ENCODE measurements at regions not wholly inside any gene's neighbourhood (a gene's known extent, or its start where the extent isn't known, plus 50 kb on each side); places are given as distances from the start of the nearest gene placed in this dataset.

GRCh38 chr9:119523508-119523907 is 154.3 kb upstream of the BRINP1 start:
- TF ChIP-seq EZH2phosphoT487 (IDR thresholded peaks at IDR 0.05; ENCODE audit: low read length) = no peak
- no peak for TF ChIP-seq CTCF (IDR thresholded peaks at IDR 0.05; ENCODE audit: low read length)
- no peak for TF ChIP-seq EZH2 (optimal IDR thresholded peaks at IDR 0.05; ENCODE audit: low read depth, low read length)
- H3K79me2 ChIP-seq (ENCODE audit: low read length) = no peaks in the 10 kb centered on the region
- H3K4me1 ChIP-seq (ENCODE audit: low read length) = no peaks in the 10 kb centered on the region
- no peaks in the 10 kb centered on the region for H4K20me1 ChIP-seq (ENCODE audit: insufficient read depth, low read length)
- H3K9me2 ChIP-seq (replicated peaks; ENCODE audit: insufficient read depth, low read length) = no peaks in the 10 kb centered on the region
- no peak for DNase-seq
- H2AFZ ChIP-seq (ENCODE audit: low read length) = no peak overlapping the region
- H3K9me3 ChIP-seq (replicated peaks; ENCODE audit: insufficient read depth, low read length) = no peaks in the 10 kb centered on the region
- no peaks in the 10 kb centered on the region for H3F3A ChIP-seq (ENCODE audit: insufficient read depth, low read length)
- no peaks in the 10 kb centered on the region for H3K27me3 ChIP-seq (replicated peaks; ENCODE audit: insufficient read depth, low read length)
- no peak overlapping the region for H3K9ac ChIP-seq (ENCODE audit: low read length)
- H3K36me3 ChIP-seq (replicated peaks; ENCODE audit: insufficient read depth, low read length) = no peaks in the 10 kb centered on the region
- H3K4me3 ChIP-seq (ENCODE audit: low read length) = no peak overlapping the region
- H3K27ac ChIP-seq (ENCODE audit: low read length) = no peak overlapping the region
- H3K4me2 ChIP-seq (ENCODE audit: low read depth, low read length) = no peak overlapping the region

GRCh38 chr9:119522381-119522780 is 153.1 kb upstream of the BRINP1 start:
- no peaks in the 10 kb centered on the region for H3K9me3 ChIP-seq (replicated peaks; ENCODE audit: insufficient read depth, low read length)
- no peaks in the 10 kb centered on the region for H3K79me2 ChIP-seq (ENCODE audit: low read length)
- no peaks in the 10 kb centered on the region for H3K9me2 ChIP-seq (replicated peaks; ENCODE audit: insufficient read depth, low read length)
- no peaks in the 10 kb centered on the region for H4K20me1 ChIP-seq (ENCODE audit: insufficient read depth, low read length)
- DNase-seq = no peak
- H3F3A ChIP-seq (ENCODE audit: insufficient read depth, low read length) = no peaks in the 10 kb centered on the region
- H3K4me3 ChIP-seq (ENCODE audit: low read length) = no peak overlapping the region
- H3K27me3 ChIP-seq (replicated peaks; ENCODE audit: insufficient read depth, low read length) = no peaks in the 10 kb centered on the region
- no peak overlapping the region for H3K27ac ChIP-seq (ENCODE audit: low read length)
- TF ChIP-seq EZH2phosphoT487 (IDR thresholded peaks at IDR 0.05; ENCODE audit: low read length) = no peak
- no peak for TF ChIP-seq EZH2 (optimal IDR thresholded peaks at IDR 0.05; ENCODE audit: low read depth, low read length)
- no peak overlapping the region for H2AFZ ChIP-seq (ENCODE audit: low read length)
- no peaks in the 10 kb centered on the region for H3K36me3 ChIP-seq (replicated peaks; ENCODE audit: insufficient read depth, low read length)
- no peaks in the 10 kb centered on the region for H3K4me1 ChIP-seq (ENCODE audit: low read length)
- no peak overlapping the region for H3K4me2 ChIP-seq (ENCODE audit: low read depth, low read length)
- H3K9ac ChIP-seq (ENCODE audit: low read length) = no peak overlapping the region

- no peaks in the 10 kb centered on the region for H3K9me3 ChIP-seq (replicated peaks; ENCODE audit: insufficient read depth, low read length)
- no peaks in the 10 kb centered on the region for H3K4me1 ChIP-seq (ENCODE audit: low read length)
- no peak overlapping the region for H2AFZ ChIP-seq (ENCODE audit: low read length)
- no peaks in the 10 kb centered on the region for H3K9me2 ChIP-seq (replicated peaks; ENCODE audit: insufficient read depth, low read length)
- no peak overlapping the region for H3K4me2 ChIP-seq (ENCODE audit: low read depth, low read length)
- DNase-seq = no peak
- H3K4me3 ChIP-seq (ENCODE audit: low read length) = no peak overlapping the region
- H3K27me3 ChIP-seq (replicated peaks; ENCODE audit: insufficient read depth, low read length) = no peaks in the 10 kb centered on the region
- H3K9ac ChIP-seq (ENCODE audit: low read length) = no peak overlapping the region
- no peaks in the 10 kb centered on the region for H3K36me3 ChIP-seq (replicated peaks; ENCODE audit: insufficient read depth, low read length)
- H3F3A ChIP-seq (ENCODE audit: insufficient read depth, low read length) = no peaks in the 10 kb centered on the region
- H3K27ac ChIP-seq (ENCODE audit: low read length) = no peak overlapping the region
- TF ChIP-seq EZH2phosphoT487 (IDR thresholded peaks at IDR 0.05; ENCODE audit: low read length) (no peak), EZH2 (optimal IDR thresholded peaks at IDR 0.05; ENCODE audit: low read depth, low read length) (no peak), CTCF (IDR thresholded peaks at IDR 0.05; ENCODE audit: low read length) (no peak)
- H4K20me1 ChIP-seq (ENCODE audit: insufficient read depth, low read length) = no peaks in the 10 kb centered on the region
- H3K79me2 ChIP-seq (ENCODE audit: low read length) = no peaks in the 10 kb centered on the region
Measured at GRCh38 chr9:119509291-119509905, 140.2 kb upstream of the BRINP1 start.

- no peak overlapping the region for H3K9ac ChIP-seq (ENCODE audit: low read length)
- DNase-seq = no peak
- H3K9me2 ChIP-seq (replicated peaks; ENCODE audit: insufficient read depth, low read length) = no peaks in the 10 kb centered on the region
- H3K27me3 ChIP-seq (replicated peaks; ENCODE audit: insufficient read depth, low read length) = no peaks in the 10 kb centered on the region
- H3K4me1 ChIP-seq (ENCODE audit: low read length) = no peaks in the 10 kb centered on the region
- TF ChIP-seq CTCF (IDR thresholded peaks at IDR 0.05; ENCODE audit: low read length) = no peak
- TF ChIP-seq EZH2 (optimal IDR thresholded peaks at IDR 0.05; ENCODE audit: low read depth, low read length) = no peak
- no peak for TF ChIP-seq EZH2phosphoT487 (IDR thresholded peaks at IDR 0.05; ENCODE audit: low read length)
- H3K36me3 ChIP-seq (replicated peaks; ENCODE audit: insufficient read depth, low read length) = no peaks in the 10 kb centered on the region
- no peak overlapping the region for H2AFZ ChIP-seq (ENCODE audit: low read length)
- H3K9me3 ChIP-seq (replicated peaks; ENCODE audit: insufficient read depth, low read length) = no peaks in the 10 kb centered on the region
- no peaks in the 10 kb centered on the region for H3F3A ChIP-seq (ENCODE audit: insufficient read depth, low read length)
- H3K4me3 ChIP-seq (ENCODE audit: low read length) = no peak overlapping the region
- H3K27ac ChIP-seq (ENCODE audit: low read length) = no peak overlapping the region
- H3K79me2 ChIP-seq (ENCODE audit: low read length) = no peaks in the 10 kb centered on the region
- H3K4me2 ChIP-seq (ENCODE audit: low read depth, low read length) = no peak overlapping the region
- no peaks in the 10 kb centered on the region for H4K20me1 ChIP-seq (ENCODE audit: insufficient read depth, low read length)
Measured at GRCh38 chr9:119501374-119501773, 132.1 kb upstream of the BRINP1 start.

All from MM.1S (cell line).